LoVo (cell line): ENCODE measurements at regions not wholly inside any gene's neighbourhood (a gene's known extent, or its start where the extent isn't known, plus 50 kb on each side); places are given as distances from the start of the nearest gene placed in this dataset.
"Not testable (repeated sequence)": the region's sequence is repeated elsewhere in the genome, so short reads cannot be mapped to it uniquely, and the experiment has no call there.

Experiments
- DNase-seq: peaks from one replicate; pipeline ENCODE4 v3.0.0-alpha.2; 2016; ENCODE audit warnings: low spot score

DNA sequence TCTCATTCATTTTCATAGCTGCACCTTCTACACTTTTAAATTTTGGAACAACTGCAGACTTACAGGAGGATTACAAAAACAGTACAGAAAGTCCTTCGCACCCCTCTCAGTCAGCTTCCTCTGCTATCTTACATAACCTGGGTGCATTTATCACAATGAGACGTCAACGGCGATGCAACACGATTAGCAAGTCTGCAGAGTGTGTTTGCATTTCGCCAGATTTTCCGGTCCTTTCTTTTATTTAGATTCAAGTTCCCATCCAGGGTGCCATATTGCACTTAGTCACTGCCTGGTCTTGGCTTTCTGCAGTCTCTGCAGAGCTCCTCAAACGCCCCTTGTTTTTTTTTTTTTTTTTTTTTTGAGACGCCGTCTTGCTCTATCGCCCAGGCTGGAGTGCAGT, 85.9 kb downstream of the ASMT start:
- no peak for DNase-seq

DNA sequence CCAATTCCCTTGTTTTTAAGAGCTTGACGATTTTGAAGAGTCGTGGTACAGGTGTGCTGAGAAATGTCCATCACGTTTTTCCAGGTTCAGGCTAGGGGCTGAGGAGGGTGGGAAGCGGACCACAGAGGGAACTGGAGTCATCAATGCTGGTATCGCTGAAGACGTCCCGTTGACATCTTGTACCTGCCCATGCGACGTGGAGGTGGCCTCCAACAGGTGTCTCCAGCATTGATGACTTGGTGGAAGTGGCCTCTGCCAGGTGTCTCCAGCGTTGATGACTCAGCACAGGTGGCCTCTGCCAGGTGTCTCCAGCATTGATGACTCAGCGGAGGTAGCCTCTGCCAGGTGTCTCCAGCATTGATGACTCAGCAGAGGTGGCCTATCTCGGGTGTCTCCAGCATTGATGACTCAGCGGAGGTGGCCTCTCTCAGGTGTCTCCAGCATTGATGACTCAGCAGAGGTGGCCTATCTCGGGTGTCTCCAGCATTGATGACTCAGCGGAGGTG, 86.6 kb downstream of the ASMT start:
- DNase-seq, result not testable (repeated sequence)

DNA sequence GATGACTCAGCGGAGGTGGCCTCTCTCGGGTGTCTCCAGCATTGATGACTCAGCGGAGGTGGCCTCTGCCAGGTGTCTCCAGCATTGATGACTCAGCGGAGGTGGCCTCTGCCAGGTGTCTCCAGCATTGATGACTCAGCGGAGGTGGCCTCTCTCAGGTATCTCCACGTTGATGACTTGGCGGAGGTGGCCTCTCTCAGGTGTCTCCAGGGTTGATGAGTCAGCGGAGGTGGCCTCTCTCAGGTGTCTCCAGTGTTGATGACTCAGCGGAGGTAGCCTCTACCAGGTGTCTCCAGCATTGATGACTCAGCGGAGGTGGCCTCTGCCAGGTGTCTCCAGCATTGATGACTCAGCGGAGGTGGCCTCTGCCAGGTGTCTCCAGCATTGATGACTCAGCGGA, 87.3 kb downstream of the ASMT start:
- DNase-seq, result not testable (repeated sequence)

DNA sequence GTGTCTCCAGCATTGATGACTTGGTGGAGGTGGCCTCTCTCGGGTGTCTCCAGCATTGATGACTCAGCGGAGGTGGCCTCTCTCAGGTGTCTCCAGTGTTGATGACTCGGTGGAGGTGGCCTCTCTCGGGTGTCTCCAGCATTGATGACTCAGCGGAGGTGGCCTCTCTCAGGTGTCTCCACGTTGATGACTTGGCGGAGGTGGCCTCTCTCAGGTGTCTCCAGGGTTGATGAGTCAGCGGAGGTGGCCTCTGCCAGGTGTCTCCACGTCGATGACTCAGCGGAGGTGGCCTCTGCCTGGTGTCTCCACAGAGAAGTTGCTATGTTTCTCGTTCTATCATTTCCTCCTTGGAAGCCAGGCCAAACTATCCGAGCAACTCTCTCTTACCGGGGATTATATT, 87.7 kb downstream of the ASMT start:
- not testable (repeated sequence) for DNase-seq

DNA sequence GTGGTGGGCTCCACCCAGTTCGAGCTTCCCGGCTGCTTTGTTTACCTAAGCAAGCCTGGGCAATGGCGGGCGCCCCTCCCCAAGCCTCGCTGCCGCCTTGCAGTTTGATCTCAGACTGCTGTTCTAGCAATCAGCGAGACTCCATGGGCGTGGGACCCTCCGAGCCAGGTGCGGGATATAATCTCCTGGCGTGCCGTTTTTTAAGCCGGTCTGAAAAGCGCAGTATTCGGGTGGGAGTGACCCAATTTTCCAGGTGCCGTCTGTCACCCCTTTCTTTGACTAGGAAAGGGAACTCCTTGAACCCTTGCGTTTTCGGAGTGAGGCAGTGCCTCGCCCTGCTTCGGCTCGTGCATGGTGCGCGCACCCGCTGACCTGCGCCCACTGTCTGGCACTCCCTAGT, 94.4 kb downstream of the ASMT start:
- DNase-seq, result not testable (repeated sequence)

DNA sequence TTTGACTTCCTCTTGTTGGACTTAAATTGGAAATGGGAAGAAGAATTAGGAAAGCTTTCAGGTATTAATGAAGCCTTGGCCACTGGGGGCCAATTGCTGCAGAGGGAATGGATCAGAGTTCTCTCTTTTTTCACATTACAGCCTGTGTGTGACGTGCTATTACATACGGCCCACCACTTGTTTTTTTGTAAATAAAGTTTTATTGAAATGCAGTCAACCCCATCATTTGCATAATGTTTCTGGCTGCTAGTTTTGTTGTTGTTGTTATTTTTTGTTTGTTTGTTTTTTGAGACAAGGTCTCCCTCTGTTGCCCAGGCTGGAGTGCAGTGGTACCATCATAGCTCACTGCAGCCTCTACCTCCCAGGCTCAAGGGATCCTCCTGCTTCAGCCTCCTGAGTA, 98.4 kb downstream of the ASMT start:
- DNase-seq, result no peak

DNA sequence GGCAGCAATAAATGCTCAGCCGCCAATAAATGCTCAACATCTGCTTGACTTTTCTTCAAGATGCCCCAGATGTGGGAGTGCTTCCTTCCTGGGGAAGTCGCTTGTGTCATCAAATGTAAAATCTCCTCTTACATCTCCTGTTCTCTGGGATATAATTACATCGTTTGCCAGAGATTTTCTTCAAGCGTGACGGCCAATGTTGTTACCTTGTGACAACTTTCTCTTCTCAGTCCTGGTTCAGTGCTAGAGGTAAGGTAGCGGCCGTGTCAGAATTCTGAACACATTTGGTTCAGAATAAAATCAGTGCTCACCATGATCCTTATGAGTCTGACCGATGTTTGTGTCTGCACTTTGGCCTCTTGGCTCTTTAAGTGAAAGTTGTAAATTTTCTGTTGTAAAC, 102.5 kb downstream of the ASMT start:
- DNase-seq, result no peak

DNA sequence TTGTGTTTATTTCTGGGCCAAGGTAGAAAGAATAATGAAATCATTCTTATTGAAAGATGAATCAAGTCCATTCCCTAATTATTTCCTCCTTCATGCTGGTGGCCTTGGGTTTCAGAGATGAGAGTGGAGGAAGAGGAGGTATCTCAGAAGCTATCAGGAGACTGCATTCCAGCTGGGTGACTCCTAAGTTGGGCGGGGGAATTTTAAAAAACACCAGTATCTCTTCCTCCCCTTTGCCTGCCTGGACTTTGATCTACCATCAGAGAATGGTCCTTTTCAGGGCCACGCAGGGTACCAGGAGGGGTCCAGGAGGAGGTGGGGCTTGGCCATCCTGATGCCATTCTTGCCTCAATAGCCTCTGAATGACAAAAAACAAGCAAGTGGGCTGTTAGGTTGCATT, 104.4 kb downstream of the ASMT start:
- DNase-seq, result no peak

DNA sequence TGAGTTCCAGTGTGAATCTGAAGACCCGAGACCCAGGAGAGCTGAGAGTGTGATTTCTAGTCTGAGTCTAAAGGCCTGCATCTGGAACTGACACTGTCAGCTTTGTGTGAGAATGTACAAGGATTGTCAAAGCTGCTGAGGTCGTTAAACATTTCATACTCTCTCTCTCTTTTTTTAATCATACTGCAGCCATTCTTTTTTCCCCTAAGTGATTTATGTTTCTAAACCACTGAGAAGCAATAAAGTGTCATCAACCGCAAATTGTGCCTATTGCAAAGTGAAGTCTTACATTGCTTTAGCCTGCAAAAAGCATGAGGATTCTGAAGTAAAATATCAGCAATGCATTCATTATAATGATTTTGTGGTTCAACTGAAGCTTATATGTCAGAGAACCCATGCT, 106.0 kb downstream of the ASMT start:
- DNase-seq, result no peak

DNA sequence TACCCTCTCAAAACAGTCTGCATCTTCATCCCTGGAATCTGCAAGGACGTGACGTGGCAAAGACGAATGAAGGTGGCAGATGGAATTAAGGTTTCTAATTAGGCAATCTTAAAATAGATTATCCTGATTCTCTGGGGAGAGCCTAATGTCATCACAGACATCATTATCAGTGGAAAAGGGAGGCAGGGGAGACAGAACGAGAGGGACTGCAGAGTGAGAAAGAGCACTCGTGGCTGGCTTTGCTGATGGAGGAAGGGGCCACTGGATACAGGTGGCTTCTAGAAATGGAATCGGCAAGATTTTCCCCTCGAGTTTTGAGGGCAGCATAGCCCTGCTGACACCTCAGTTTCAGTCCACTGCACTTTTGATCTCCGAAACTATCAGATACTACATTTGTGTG, 110.6 kb downstream of the ASMT start:
- no peak for DNase-seq

DNA sequence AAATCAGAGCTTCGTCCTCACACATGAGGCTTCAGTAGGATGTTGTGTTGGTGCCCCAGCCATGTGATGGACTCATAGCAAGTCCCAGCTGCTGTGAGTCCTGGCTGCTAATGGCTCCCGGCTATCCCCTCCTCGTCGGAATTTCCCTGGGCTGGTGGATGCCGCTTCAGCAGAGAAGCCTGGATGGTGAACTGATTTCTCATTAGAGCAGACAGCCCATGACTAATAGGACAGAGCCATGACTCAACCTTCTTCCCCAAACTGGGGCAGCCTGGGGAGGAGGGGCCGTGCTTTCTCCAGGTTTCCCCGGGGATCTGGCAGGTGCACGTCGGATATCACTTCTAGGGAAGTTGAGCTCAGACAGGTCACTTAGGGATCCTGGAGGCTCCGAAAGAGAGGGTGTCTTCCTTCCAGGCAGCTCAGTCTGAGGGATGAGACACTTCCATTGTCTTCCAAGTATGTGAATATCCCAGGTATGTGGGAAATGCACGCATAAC, 112.7 kb downstream of the ASMT start:
- DNase-seq, result peak; percentile 26

DNA sequence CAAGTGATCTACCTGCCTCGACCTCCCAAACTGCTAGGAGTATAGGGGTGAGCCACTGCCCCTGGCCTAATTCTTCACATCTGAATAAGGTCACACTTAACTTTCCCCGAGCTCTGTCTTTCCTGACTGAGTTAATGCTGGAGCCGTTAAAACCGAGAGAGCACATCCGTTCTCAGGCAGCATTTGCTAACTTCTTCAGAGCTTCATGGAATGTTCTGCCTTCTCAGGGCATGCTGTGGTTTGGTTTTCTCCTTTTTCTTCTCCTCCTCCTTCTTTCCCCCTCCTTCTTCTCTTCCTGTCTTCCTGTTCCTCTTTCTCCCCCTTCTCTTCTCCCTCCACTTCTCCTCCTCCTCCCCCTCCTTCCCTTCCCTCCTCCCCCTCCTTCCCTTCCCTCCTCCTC, 119.9 kb downstream of the ASMT start:
- DNase-seq, result no peak

DNA sequence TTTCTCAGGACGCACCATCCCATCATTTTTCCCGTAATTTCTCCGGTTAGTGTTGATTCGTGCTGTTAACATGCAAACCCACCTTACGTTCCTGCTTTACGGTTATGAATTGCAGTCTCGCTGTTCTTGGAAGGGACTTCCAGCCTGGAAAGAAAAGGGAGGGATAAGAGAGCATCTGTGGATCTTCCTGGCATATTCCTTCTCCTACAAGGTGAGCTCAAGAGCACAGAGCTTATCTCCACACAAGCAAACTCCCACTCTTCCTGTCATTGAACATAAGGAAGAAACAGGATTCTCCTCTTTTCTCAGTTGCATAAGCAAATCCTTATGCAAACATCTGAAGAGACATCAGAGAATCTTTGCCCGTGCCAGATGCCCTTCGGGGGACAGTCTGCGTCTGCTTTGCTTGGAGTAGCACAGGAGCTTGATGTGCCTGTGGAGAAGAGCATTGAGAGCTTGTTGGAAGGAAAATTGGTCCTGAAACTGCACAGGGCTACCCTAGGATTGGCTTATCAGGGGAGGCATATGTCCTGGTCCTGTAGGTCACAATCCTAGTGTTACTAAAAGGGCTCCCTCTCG, 127.0 kb downstream of the ASMT start:
- no peak for DNase-seq

DNA sequence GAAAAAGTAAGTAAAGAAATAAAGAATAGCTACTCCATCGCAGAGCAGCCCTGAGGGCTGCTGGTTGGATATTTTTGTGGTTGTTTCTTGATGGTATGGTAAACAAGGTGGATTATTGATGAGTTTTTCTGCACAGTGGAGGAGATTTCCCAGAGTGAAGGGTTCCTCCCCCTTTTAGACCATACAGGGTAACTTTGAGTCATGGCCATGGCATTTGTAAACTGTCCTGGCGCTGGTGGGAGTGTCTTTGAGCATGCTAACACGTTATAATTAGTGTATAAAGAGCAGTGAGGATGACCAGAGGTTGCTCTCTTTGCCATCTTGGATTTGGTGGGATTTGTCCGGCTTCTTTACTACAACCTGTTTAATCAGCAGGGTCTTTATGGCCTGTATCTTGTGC, 128.2 kb downstream of the ASMT start:
- no peak for DNase-seq

DNA sequence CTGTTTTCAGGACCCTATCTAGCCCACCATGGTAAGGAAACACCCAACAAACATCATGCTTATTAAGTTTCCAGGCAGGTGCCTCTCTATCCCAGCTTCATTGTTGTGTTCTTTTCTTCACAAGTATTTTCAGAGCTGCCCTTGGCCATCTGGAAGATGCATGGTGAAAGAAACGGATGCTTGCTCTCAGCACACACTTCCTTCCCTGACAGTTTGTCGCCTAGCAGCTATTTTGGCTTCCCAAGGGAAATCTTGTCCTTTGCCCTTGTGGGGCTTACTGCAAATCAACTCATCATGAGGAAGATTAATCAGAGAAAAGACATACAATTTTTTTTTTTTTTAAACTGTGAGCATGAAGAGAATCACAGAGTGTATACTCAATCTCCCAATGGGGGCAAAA, 128.8 kb downstream of the ASMT start:
- no peak for DNase-seq

DNA sequence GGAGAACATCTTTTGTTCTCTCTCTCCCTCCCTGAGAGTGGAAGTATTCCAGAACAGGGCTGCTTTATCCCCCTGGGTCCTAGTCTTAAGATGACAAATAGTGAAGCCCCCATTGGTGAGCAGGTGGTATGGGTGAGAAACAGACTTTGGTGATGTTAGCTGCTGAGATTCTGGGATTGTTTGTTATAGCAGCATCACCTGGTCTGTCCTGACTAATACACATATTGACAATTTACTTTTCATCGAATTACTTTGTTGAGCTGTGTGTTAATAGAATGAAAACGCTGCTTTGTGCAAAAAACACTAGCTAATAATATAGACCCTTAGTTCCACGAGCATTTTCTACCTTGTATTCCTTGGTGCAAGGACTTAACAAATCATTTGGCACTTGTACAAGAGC, 133.5 kb downstream of the ASMT start:
- DNase-seq, result no peak

DNA sequence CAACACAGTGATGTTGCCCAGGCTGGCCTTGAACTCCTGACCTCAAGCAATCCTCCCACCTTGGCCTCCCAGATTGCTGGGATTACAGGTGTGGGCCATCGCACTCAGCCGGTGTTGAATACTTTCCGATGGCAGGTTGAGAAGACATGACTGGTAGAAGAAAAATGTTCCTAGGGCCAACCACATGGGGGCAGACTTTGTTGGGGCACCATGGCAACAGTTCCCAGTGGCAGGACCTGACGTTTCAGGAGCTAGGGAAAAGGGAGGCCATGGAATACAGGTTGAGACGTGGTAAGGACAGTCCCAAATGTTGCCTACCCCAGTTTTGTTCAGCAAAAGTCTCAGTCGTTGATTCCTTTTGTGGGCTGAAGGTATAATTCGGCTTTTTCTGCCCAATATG, 134.6 kb downstream of the ASMT start:
- DNase-seq, result no peak

DNA sequence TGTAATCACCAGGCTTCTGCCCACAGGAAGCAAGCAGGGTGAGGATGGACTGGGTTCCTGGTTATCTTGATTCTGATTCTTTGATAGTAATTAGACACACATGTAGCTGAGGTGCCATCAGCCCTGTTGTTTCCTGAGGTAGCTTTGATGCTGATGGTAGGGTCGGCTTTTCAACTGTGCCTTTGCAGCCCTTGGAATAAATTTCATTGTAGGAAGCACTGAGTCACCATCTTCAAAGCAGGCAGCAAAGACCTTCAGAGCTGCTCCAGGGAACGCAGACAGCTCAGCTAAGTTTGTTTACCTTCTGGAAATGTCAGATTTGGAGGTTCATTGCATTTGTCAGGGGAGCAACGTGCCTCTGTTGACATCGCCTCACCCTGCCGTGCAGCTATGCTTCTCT, 135.4 kb downstream of the ASMT start:
- no peak for DNase-seq

DNA sequence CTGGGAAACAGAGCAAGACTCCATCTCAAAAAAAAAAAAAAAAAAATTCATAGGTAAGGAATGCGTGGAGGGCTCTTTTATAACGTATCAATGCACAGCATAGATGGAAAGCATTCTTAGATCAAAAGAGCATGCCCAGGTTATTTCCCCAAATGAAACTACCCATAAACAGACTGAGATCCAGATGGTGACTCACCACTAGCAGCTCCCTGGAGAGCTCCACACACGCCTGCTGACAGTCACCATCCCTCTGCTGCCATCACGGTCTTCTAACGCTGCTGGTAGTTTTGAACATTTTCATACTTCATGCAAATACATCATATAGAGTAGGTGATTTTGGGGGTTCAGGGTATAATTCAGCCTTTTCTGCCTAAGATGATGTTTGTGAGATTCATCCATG, 136.9 kb downstream of the ASMT start:
- no peak for DNase-seq

DNA sequence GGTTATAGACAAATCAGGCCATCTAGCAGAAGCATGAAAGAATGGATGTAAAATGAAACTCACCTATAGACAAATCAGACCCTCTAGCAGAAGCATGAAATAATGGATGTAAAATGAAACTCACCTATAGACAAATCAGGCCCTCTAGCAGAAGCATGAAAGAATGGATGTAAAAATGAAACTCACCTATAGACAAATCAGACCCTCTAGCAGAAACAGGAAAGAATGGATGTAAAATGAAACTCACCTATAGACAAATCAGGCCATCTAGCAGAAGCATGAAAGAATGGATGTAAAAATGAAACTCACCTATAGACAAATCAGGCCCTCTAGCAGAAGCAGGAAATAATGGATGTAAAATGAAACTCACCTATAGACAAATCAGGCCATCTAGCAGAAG, 137.9 kb downstream of the ASMT start:
- DNase-seq, result not testable (repeated sequence)

DNA sequence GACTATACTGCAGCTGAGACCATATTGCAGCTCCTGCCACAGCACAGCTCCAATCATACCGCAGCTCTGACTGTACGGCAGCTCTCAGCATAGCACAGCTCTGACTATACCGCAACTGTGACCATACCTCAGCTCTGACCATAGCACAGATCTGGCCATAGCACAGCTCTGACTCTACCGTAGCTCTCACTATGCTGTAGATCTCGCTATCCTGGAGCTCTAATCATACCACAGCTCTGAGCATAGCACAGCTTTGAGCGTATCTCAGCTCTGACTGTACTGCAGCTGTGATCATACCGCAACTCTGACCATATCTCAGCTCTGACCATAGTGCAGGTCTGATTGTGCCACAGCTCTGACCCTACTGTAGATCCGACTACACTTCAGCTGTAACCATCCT, 139.2 kb downstream of the ASMT start:
- no peak for DNase-seq

DNA sequence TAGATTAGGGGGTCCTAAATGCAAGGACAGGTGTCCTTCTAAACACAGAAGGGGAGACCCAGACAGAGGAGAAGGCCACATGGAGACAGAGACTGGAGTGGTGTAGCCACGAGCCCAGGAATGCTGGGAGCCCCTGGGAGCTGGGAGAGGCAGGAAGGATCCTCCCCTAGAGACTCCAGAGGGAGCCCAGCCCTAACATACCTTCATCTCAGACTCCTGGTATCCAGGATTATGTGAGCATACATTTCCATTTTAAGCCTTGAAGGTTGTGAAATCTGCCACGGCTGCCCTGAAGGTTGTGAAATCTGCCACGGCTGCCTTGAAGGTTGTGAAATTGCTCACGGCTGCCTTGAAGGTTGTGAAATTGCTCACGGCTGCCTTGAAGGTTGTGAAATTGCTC, 148.4 kb downstream of the ASMT start:
- peak; percentile 14 for DNase-seq

DNA sequence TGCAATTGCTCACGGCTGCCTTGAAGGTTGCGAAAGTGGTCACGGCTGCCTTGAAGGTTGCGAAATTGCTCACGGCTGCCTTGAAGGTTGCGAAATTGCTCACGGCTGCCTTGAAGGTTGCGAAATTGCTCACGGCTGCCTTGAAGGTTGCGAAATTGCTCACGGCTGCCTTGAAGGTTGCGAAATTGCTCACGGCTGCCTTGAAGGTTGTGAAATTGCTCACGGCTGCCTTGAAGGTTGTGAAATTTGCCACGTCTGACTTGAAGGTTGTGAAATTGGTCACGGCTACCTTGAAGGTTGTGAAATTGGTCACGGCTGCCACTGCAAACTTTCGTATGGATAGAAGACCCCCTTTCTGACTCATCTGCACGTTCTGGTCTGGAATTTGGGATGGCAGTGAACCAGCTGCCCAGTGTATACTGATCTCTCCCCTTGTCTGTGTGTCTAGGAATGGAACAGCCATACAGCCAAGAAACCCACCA, 150.1 kb downstream of the ASMT start:
- DNase-seq, result peak; percentile 27

DNA sequence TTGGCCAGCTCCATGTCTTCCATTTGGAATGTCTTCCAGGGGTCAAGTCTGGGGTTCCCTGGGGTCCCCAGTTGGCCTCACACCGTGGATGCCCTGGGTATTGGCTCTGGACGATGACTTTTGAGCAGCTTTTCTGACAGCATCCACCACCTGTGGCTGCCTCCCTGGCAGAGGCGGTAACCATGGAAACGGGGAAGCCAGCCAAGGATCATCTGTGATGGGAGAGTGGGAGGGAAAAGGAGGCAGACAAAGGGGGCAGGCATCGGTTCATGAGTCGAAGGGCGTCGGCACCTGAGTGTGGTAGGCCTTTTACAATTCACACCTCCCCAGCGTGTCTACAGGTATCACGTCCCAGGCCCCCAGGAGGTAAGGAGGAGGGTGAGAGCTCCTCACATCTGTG, 152.2 kb downstream of the ASMT start:
- no peak for DNase-seq
